ENCODE measurements at regions not wholly inside any gene's neighbourhood (a gene's known extent, or its start where the extent isn't known, plus 50 kb on each side); places are given as distances from the start of the nearest gene placed in this dataset.

GRCh38 chr3:161576714-161577510 is 80.3 kb downstream of the OTOL1 start:
- Histone ChIP-seq H3K4me2 (ENCODE audit: insufficient read depth, insufficient read length, low read length) (no peak overlapping the region), H3K4me1 (ENCODE audit: insufficient read depth, low read length) (no peaks in the 10 kb centered on the region)
- peaks cover 7 to 12% of the 10 kb centered on the region in 2 experiments; a peak in 3 of 4 replicates for H3K4me1 Mint-ChIP-seq

More at GRCh38 chr3:161576714-161577510, 80.3 kb downstream of the OTOL1 start:
- Histone ChIP-seq H2BK120ac (ENCODE audit: low read depth, low read length, poor library complexity, severe bottlenecking) (no peak overlapping the region), H2AFZ (ENCODE audit: low read length) (no peak overlapping the region), H2BK20ac (ENCODE audit: low read depth, low read length, poor library complexity, severe bottlenecking) (no peak overlapping the region), H3K9ac (ENCODE audit: extremely low read depth, insufficient read length, low read length) (no peak overlapping the region), H4K91ac (ENCODE audit: insufficient read length, low read depth, low read length) (no peak overlapping the region), H2BK12ac (ENCODE audit: insufficient read length, low read depth, low read length) (no peak overlapping the region), H4K5ac (ENCODE audit: insufficient read length, low read depth, low read length) (no peak overlapping the region), H2BK5ac (ENCODE audit: insufficient read length, low read length) (no peak overlapping the region), H3K18ac (ENCODE audit: insufficient read length, low read depth, low read length) (no peak overlapping the region), H3K9me3 (ENCODE audit: control insufficient read depth, low read depth, low read length) (no peaks in the 10 kb centered on the region), H4K20me1 (ENCODE audit: control insufficient read depth, insufficient read depth, insufficient read length) (no peaks in the 10 kb centered on the region), H3K23ac (ENCODE audit: insufficient read length, low read depth, low read length) (no peak overlapping the region), H3T11ph (ENCODE audit: low read length) (no peak overlapping the region), H3K27me3 (ENCODE audit: insufficient read depth, low read length) (no peaks in the 10 kb centered on the region), H3K14ac (ENCODE audit: insufficient read depth, low read length) (no peak overlapping the region), H3K4ac (ENCODE audit: low read depth, low read length) (no peak overlapping the region), H3K79me2 (ENCODE audit: insufficient read depth, low read length) (no peaks in the 10 kb centered on the region), H3K79me1 (ENCODE audit: insufficient read depth, low read depth, low read length, poor library complexity, severe bottlenecking) (no peaks in the 10 kb centered on the region), H4K8ac (replicated peaks; ENCODE audit: insufficient read length, low read depth, low read length) (no peak overlapping the region), H2BK15ac (ENCODE audit: low read depth, low read length) (no peak overlapping the region), H3K23me2 (ENCODE audit: insufficient read length, low read depth, low read length, poor library complexity, severe bottlenecking) (no peaks in the 10 kb centered on the region), H2AK5ac (ENCODE audit: insufficient read length, low read length) (no peak overlapping the region), H3K56ac (ENCODE audit: insufficient read length, low read depth, low read length) (no peak overlapping the region), H3K27ac (ENCODE audit: insufficient read length, low read depth, low read length) (no peak overlapping the region)
- no peak for DNase-seq
- no CpG with 5 or more reads among the region's 9 CpGs for WGBS (ENCODE audit: extremely low coverage, insufficient read length, low lambda C conversion rate)
- H3K4me3 Mint-ChIP-seq = no peak overlapping the region
- H3K27me3 Mint-ChIP-seq (ENCODE audit: low read depth) = no peaks in the 10 kb centered on the region
- TF ChIP-seq CTCF (conservative IDR thresholded peaks at IDR 0.05) = no peak
- H3K9me3 Mint-ChIP-seq = no peaks in the 10 kb centered on the region
- H3K36me3 Mint-ChIP-seq (ENCODE audit: insufficient read depth in 1 of 3, low read depth in 3 of 3) = no peaks in the 10 kb centered on the region
- peak overlapping the region in 2 of 3 experiments; percentile 0 to 5; a peak in 2 of 7 replicates for H3K27ac Mint-ChIP-seq

Measured in H9 (cell line).